OCI-LY7 (cell line): ENCODE measurements at regions not wholly inside any gene's neighbourhood (a gene's known extent, or its start where the extent isn't known, plus 50 kb on each side); places are given as distances from the start of the nearest gene placed in this dataset.
"Not testable (repeated sequence)": the region's sequence is repeated elsewhere in the genome, so short reads cannot be mapped to it uniquely, and the experiment has no call there.

Experiments used
- BruUV-seq: library from RNA; stranded (reverse); fragments of 400-500 nt; replicated peaks from 2 replicates; lab custom pipeline; 2021; lab: Mats Ljungman, UMichigan
- CTCF ChIA-PET: fragments of 300-600 bp; sonication (Branson Sonifier 250); formaldehyde crosslinking; loops from one replicate; lab custom pipeline; 2022; ENCODE audit warnings: antibody characterized with exemption; ENCODE audit not compliant: unreplicated experiment; lab: Charles Lee
- POLR2A ChIA-PET: fragments of 300-600 bp; sonication (Branson Sonifier 250); formaldehyde crosslinking; loops from one replicate; lab custom pipeline; 2022; ENCODE audit warnings: antibody characterized with exemption; lab: Charles Lee
- DNase-seq: peaks from one replicate; pipeline ENCODE4 v3.0.0-alpha.2; 2015; ENCODE audit warnings: low spot score
- H2AFZ ChIP-seq: fragments of 200-600 bp; sonication (generic), shearing (Covaris generic); 2 replicates; pipeline ENCODE4 v1.6.1; 2014; ENCODE audit warnings: mild to moderate bottlenecking, antibody characterized with exemption, low read length, moderate library complexity
- H3K27ac ChIP-seq: fragments of 200-600 bp; sonication (generic); 2 replicates; pipeline ENCODE4 v1.5.1; 2014; ENCODE audit warnings: mixed run types, low read depth, mild to moderate bottlenecking, moderate library complexity, low read length, inconsistent platforms; ENCODE audit not compliant: poor library complexity, severe bottlenecking
- H3K36me3 ChIP-seq: fragments of 200-600 bp; sonication (generic); 2 replicates; pipeline ENCODE4 v1.6.1; 2014; ENCODE audit warnings: mild to moderate bottlenecking, antibody characterized with exemption, low read length, moderate library complexity, mixed read lengths; ENCODE audit not compliant: insufficient read depth
- H3K4me1 ChIP-seq: fragments of 200-600 bp; sonication (generic); 2 replicates; pipeline ENCODE4 v1.5.1; 2014; ENCODE audit warnings: mild to moderate bottlenecking, low read length; ENCODE audit not compliant: insufficient read depth, poor library complexity, severe bottlenecking
- H3K4me2 ChIP-seq: fragments of 200-600 bp; sonication (generic); 2 replicates; pipeline ENCODE4 v1.6.1; 2014; ENCODE audit warnings: mild to moderate bottlenecking, low read length
- H3K4me3 ChIP-seq: fragments of 200-600 bp; sonication (generic); 2 replicates; pipeline ENCODE4 v1.5.1; 2014; ENCODE audit warnings: mild to moderate bottlenecking, low read depth, low read length; ENCODE audit not compliant: poor library complexity, severe bottlenecking
- H3K79me2 ChIP-seq: fragments of 200-600 bp; sonication (generic); 2 replicates; pipeline ENCODE4 v1.6.1; 2016; ENCODE audit warnings: low read depth, mild to moderate bottlenecking, low read length, moderate library complexity, mixed read lengths; ENCODE audit not compliant: insufficient read depth
- H3K9me2 ChIP-seq: fragments of 200-600 bp; sonication (generic); 2 replicates; pipeline ENCODE4 v1.6.1; 2016; ENCODE audit warnings: mild to moderate bottlenecking, low read length, mixed read lengths; ENCODE audit not compliant: insufficient read depth
- H3K9me3 ChIP-seq: fragments of 200-600 bp; sonication (generic); 2 replicates; pipeline ENCODE4 v1.6.1; 2014; ENCODE audit warnings: mild to moderate bottlenecking, mixed run types, low read length, mixed read lengths
- H4K20me1 ChIP-seq: fragments of 200-600 bp; sonication (generic); 2 replicates; pipeline ENCODE4 v1.6.1; 2014; ENCODE audit warnings: mild to moderate bottlenecking, antibody characterized with exemption, low read length, moderate library complexity, mixed read lengths; ENCODE audit not compliant: insufficient read depth
- CTCF ChIP-seq: fragments of 200-600 bp; sonication (generic); conservative IDR thresholded peaks from 2 replicates; pipeline ENCODE4 v1.5.1; 2014; ENCODE audit warnings: mild to moderate bottlenecking, antibody characterized with exemption, low read length, moderate library complexity, mixed read lengths
- EZH2phosphoT487 ChIP-seq: fragments of 200-600 bp; sonication (generic); IDR thresholded peaks from 2 replicates; pipeline ENCODE4 v1.6.1; 2018; ENCODE audit warnings: low read depth, borderline replicate concordance, mild to moderate bottlenecking, mixed run types, antibody characterized with exemption, low read length, moderate library complexity, mixed read lengths
- intact Hi-C: fragments of 100-400 bp; cut with micrococcal nuclease; formaldehyde crosslinking; loops from one replicate; pipeline ENCODE4 v1.10.0; 2022; ENCODE audit not compliant: unreplicated experiment

GRCh38 chr15:24269166-24269571 lies 406.4 kb upstream of the NPAP1 start:
- Histone ChIP-seq H3K9me3 (no peaks in the 10 kb centered on the region), H3K79me2 (no peaks in the 10 kb centered on the region), H3K9me2 (no peaks in the 10 kb centered on the region), H4K20me1 (no peaks in the 10 kb centered on the region), H3K4me2 (no peak overlapping the region), H2AFZ (no peak overlapping the region), H3K27ac (no peak overlapping the region), H3K36me3 (no peaks in the 10 kb centered on the region), H3K4me3 (no peak overlapping the region), H3K4me1 (no peaks in the 10 kb centered on the region)
- DNase-seq: no peak
- ChIA-PET POLR2A (no interaction called here), CTCF (no interaction called here)
- TF ChIP-seq EZH2phosphoT487 (no peak), CTCF (no peak)
- intact Hi-C loops: no loop called here
- BruUV-seq: no TSS peak

DNA sequence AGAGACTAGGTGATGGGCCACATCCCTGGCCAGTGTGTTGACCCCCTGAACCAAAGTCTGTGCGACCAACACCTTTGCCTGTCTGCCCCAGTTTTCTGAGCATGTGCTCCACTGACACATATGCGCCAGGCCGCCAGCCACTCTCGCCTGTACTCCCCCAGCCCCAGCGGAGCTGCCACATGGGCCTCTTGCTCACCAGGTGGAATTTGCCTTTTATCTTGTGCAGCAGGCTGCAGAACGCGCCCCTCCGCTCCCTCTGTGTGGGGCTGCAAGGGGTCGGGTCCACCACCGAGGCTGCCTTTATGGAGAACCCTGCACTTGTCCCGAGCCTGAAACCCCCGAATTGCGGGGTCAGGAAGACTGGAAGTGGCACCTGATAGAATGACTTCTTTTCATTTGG lies 405.7 kb upstream of the NPAP1 start:
- Histone ChIP-seq H2AFZ (no peak overlapping the region), H3K9me2 (no peaks in the 10 kb centered on the region), H3K79me2 (no peaks in the 10 kb centered on the region), H3K27ac (no peak overlapping the region), H3K4me1 (no peaks in the 10 kb centered on the region), H3K4me2 (no peak overlapping the region), H3K4me3 (no peak overlapping the region), H3K9me3 (no peaks in the 10 kb centered on the region), H4K20me1 (no peaks in the 10 kb centered on the region), H3K36me3 (no peaks in the 10 kb centered on the region)
- CTCF ChIA-PET: no interaction called here
- no TSS peak for BruUV-seq
- DNase-seq: no peak
- intact Hi-C loops: no loop called here
- TF ChIP-seq EZH2phosphoT487 (no peak), CTCF (no peak)
- POLR2A ChIA-PET: no interaction called here

GRCh38 chr15:24271496-24272244 lies 403.9 kb upstream of the NPAP1 start:
- H3K79me2 ChIP-seq, intact Hi-C loops, H3K4me1 ChIP-seq, H3K9me3 ChIP-seq, POLR2A ChIA-PET, H3K36me3 ChIP-seq, H3K27ac ChIP-seq, H4K20me1 ChIP-seq, H3K4me2 ChIP-seq, DNase-seq, CTCF ChIA-PET, H3K4me3 ChIP-seq, BruUV-seq, H2AFZ ChIP-seq, H3K9me2 ChIP-seq: not testable (repeated sequence)
